ENCODE measurements at regions not wholly inside any gene's neighbourhood (a gene's known extent, or its start where the extent isn't known, plus 50 kb on each side); places are given as distances from the start of the nearest gene placed in this dataset.

- Histone ChIP-seq H3K4me3 (ENCODE audit: low read depth in 1 of 5, low read length in 5 of 5) (no peak overlapping the region), H3K36me3 (ENCODE audit: control insufficient read depth in 5 of 5, insufficient read depth in 5 of 5, low read length in 5 of 5) (no peaks in the 10 kb centered on the region)
These were observed 307.2 kb downstream of the MYCN start for GRCh38 chr2:16247326-16248122.

GRCh38 chr2:16246911-16247310, 306.6 kb downstream of the MYCN start:
- Histone ChIP-seq H3K4me1 (ENCODE audit: control insufficient read depth in 5 of 5, insufficient read depth in 5 of 5, low read length in 5 of 5) (peaks cover 0 to 38% (median 29%) of the 10 kb centered on the region in 5 donors), H3K9me3 (ENCODE audit: control insufficient read depth in 5 of 5, low read length in 5 of 5) (no peaks in the 10 kb centered on the region), H3K9ac (ENCODE audit: low read length in 5 of 5) (no peak overlapping the region), H3K36me3 (ENCODE audit: control insufficient read depth in 5 of 5, insufficient read depth in 5 of 5, low read length in 5 of 5) (no peaks in the 10 kb centered on the region), H3K27me3 (ENCODE audit: control insufficient read depth in 5 of 5, insufficient read depth in 4 of 5, low read length in 5 of 5) (peaks cover 0 to 7% (median 0%) of the 10 kb centered on the region in 5 donors), H3K27ac (ENCODE audit: low read depth, low read length) (no peak overlapping the region), H3K4me3 (ENCODE audit: low read depth in 1 of 5, low read length in 5 of 5) (no peak overlapping the region)

More at GRCh38 chr2:16247326-16248122, 307.2 kb downstream of the MYCN start:
- no peak overlapping the region for H3K27ac ChIP-seq (ENCODE audit: low read depth, low read length)
- H3K27me3 ChIP-seq (ENCODE audit: control insufficient read depth in 5 of 5, insufficient read depth in 4 of 5, low read length in 5 of 5), result peaks cover 0 to 7% (median 0%) of the 10 kb centered on the region in 5 donors
- peaks cover 0 to 43% (median 30%) of the 10 kb centered on the region in 5 donors for H3K4me1 ChIP-seq (ENCODE audit: control insufficient read depth in 5 of 5, insufficient read depth in 5 of 5, low read length in 5 of 5)
- no peak overlapping the region for H3K9ac ChIP-seq (ENCODE audit: low read length in 5 of 5)
- no peaks in the 10 kb centered on the region for H3K9me3 ChIP-seq (ENCODE audit: control insufficient read depth in 5 of 5, low read length in 5 of 5)

GRCh38 chr2:16246281-16246850, 306.0 kb downstream of the MYCN start:
- Histone ChIP-seq H3K27ac (ENCODE audit: low read depth, low read length) (no peak overlapping the region), H3K4me1 (ENCODE audit: control insufficient read depth in 5 of 5, insufficient read depth in 5 of 5, low read length in 5 of 5) (peaks cover 0 to 32% (median 23%) of the 10 kb centered on the region in 5 donors), H3K9ac (ENCODE audit: low read length in 5 of 5) (no peak overlapping the region), H3K9me3 (ENCODE audit: control insufficient read depth in 5 of 5, low read length in 5 of 5) (no peaks in the 10 kb centered on the region), H3K36me3 (ENCODE audit: control insufficient read depth in 5 of 5, insufficient read depth in 5 of 5, low read length in 5 of 5) (no peaks in the 10 kb centered on the region), H3K4me3 (ENCODE audit: low read depth in 1 of 5, low read length in 5 of 5) (no peak overlapping the region), H3K27me3 (ENCODE audit: control insufficient read depth in 5 of 5, insufficient read depth in 4 of 5, low read length in 5 of 5) (peaks cover 0 to 7% (median 0%) of the 10 kb centered on the region in 5 donors)

- peaks cover 0 to 24% (median 15%) of the 10 kb centered on the region in 5 donors for H3K4me1 ChIP-seq (ENCODE audit: control insufficient read depth in 5 of 5, insufficient read depth in 5 of 5, low read length in 5 of 5)
- no peak overlapping the region for H3K9ac ChIP-seq (ENCODE audit: low read length in 5 of 5)
- H3K27me3 ChIP-seq (ENCODE audit: control insufficient read depth in 5 of 5, insufficient read depth in 4 of 5, low read length in 5 of 5), result peaks cover 0 to 7% (median 0%) of the 10 kb centered on the region in 5 donors
- H3K27ac ChIP-seq (ENCODE audit: low read depth, low read length), result no peak overlapping the region
- no peaks in the 10 kb centered on the region for H3K9me3 ChIP-seq (ENCODE audit: control insufficient read depth in 5 of 5, low read length in 5 of 5)
- no peaks in the 10 kb centered on the region for H3K36me3 ChIP-seq (ENCODE audit: control insufficient read depth in 5 of 5, insufficient read depth in 5 of 5, low read length in 5 of 5)
- no peak overlapping the region for H3K4me3 ChIP-seq (ENCODE audit: low read depth in 1 of 5, low read length in 5 of 5)
These were observed 305.2 kb downstream of the MYCN start for GRCh38 chr2:16245481-16246054.

- Histone ChIP-seq H3K36me3 (ENCODE audit: control insufficient read depth in 5 of 5, insufficient read depth in 5 of 5, low read length in 5 of 5) (no peaks in the 10 kb centered on the region), H3K27me3 (ENCODE audit: control insufficient read depth in 5 of 5, insufficient read depth in 4 of 5, low read length in 5 of 5) (peaks cover 0 to 5% (median 0%) of the 10 kb centered on the region in 5 donors), H3K9me3 (ENCODE audit: control insufficient read depth in 5 of 5, low read length in 5 of 5) (no peaks in the 10 kb centered on the region), H3K4me1 (ENCODE audit: control insufficient read depth in 5 of 5, insufficient read depth in 5 of 5, low read length in 5 of 5) (peaks cover 0 to 18% (median 10%) of the 10 kb centered on the region in 5 donors), H3K27ac (ENCODE audit: low read depth, low read length) (no peak overlapping the region), H3K9ac (ENCODE audit: low read length in 5 of 5) (no peak overlapping the region), H3K4me3 (ENCODE audit: low read depth in 1 of 5, low read length in 5 of 5) (no peak overlapping the region)
These were observed 304.6 kb downstream of the MYCN start for GRCh38 chr2:16244966-16245320.

GRCh38 chr2:16244153-16244965, 304.0 kb downstream of the MYCN start:
- peaks cover 0 to 17% (median 13%) of the 10 kb centered on the region in 5 donors for H3K4me1 ChIP-seq (ENCODE audit: control insufficient read depth in 5 of 5, insufficient read depth in 5 of 5, low read length in 5 of 5)
- H3K27me3 ChIP-seq (ENCODE audit: control insufficient read depth in 5 of 5, insufficient read depth in 4 of 5, low read length in 5 of 5), result peaks cover 0 to 4% (median 0%) of the 10 kb centered on the region in 5 donors
- H3K4me3 ChIP-seq (ENCODE audit: low read depth in 1 of 5, low read length in 5 of 5), result no peak overlapping the region
- no peak overlapping the region for H3K27ac ChIP-seq (ENCODE audit: low read depth, low read length)
- H3K9me3 ChIP-seq (ENCODE audit: control insufficient read depth in 5 of 5, low read length in 5 of 5), result no peaks in the 10 kb centered on the region
- no peak overlapping the region for H3K9ac ChIP-seq (ENCODE audit: low read length in 5 of 5)
- H3K36me3 ChIP-seq (ENCODE audit: control insufficient read depth in 5 of 5, insufficient read depth in 5 of 5, low read length in 5 of 5), result no peaks in the 10 kb centered on the region

DNA sequence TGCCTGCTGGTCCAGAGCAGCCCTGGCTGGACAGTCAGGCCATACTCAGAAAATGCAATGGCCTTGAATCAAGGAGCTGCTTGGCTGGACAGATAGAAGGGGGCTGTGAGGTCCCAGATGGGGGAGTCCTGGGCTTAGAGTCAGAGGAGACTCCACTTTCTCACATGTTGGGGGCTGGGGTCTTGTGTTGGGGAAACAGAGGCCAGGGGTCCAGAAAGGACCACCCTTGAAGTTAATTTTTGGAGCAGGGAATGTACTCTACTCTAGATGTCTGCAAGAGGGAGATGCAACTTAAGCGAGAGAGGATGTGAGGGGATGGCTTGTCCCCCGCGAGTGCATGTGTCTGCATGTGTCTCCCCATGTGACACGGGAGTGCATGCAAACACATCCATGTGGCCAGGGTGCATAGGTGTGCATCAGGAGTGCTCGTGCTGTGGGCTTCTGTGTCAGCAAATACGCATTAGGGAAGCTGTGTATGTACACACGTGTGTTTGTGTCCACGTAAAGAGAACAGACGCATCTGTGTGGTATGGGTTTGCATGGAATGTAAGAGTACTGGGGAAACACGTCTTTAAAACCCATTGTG, 303.2 kb downstream of the MYCN start:
- H3K9me3 ChIP-seq (ENCODE audit: control insufficient read depth in 5 of 5, low read length in 5 of 5), result no peaks in the 10 kb centered on the region
- peaks cover 0 to 15% (median 8%) of the 10 kb centered on the region in 5 donors for H3K4me1 ChIP-seq (ENCODE audit: control insufficient read depth in 5 of 5, insufficient read depth in 5 of 5, low read length in 5 of 5)
- no peaks in the 10 kb centered on the region for H3K36me3 ChIP-seq (ENCODE audit: control insufficient read depth in 5 of 5, insufficient read depth in 5 of 5, low read length in 5 of 5)
- H3K4me3 ChIP-seq (ENCODE audit: low read depth in 1 of 5, low read length in 5 of 5), result no peak overlapping the region
- H3K27ac ChIP-seq (ENCODE audit: low read depth, low read length), result no peak overlapping the region
- H3K9ac ChIP-seq (ENCODE audit: low read length in 5 of 5), result no peak overlapping the region
- peaks cover 0 to 4% (median 0%) of the 10 kb centered on the region in 5 donors for H3K27me3 ChIP-seq (ENCODE audit: control insufficient read depth in 5 of 5, insufficient read depth in 4 of 5, low read length in 5 of 5)

DNA sequence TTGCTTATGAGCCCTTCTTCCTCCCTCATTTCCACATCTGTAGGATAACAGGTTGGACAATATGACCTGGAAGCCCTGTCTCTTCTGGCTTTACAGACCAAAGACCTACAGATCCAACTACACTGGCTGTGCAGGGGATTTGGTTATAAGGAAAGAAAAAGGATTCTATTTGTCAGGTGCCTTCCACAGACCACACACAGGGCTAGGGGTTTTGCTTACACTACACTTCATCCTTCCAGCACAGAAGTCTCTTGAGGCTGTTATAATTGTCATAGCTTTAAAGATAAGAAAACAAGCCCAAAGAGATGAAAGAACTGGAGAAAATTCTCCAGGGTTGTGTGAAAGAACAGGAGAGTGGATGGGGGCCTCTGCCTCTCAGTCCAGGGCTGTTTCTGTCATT, 302.6 kb downstream of the MYCN start:
- Histone ChIP-seq H3K27me3 (ENCODE audit: control insufficient read depth in 5 of 5, insufficient read depth in 4 of 5, low read length in 5 of 5) (peaks cover 0 to 4% (median 0%) of the 10 kb centered on the region in 5 donors), H3K27ac (ENCODE audit: low read depth, low read length) (no peak overlapping the region), H3K4me1 (ENCODE audit: control insufficient read depth in 5 of 5, insufficient read depth in 5 of 5, low read length in 5 of 5) (peaks cover 0 to 11% (median 6%) of the 10 kb centered on the region in 5 donors), H3K4me3 (ENCODE audit: low read depth in 1 of 5, low read length in 5 of 5) (no peak overlapping the region), H3K9me3 (ENCODE audit: control insufficient read depth in 5 of 5, low read length in 5 of 5) (no peaks in the 10 kb centered on the region), H3K36me3 (ENCODE audit: control insufficient read depth in 5 of 5, insufficient read depth in 5 of 5, low read length in 5 of 5) (no peaks in the 10 kb centered on the region), H3K9ac (ENCODE audit: low read length in 5 of 5) (no peak overlapping the region)
